Ishikawa (cell line): ENCODE measurements at regions not wholly inside any gene's neighbourhood (a gene's known extent, or its start where the extent isn't known, plus 50 kb on each side); places are given as distances from the start of the nearest gene placed in this dataset.

Experiments used
- CEBPB ChIP-seq: IDR thresholded peaks from 2 replicates; pipeline ENCODE4 v1.6.1; 2012
- CREB1 ChIP-seq: IDR thresholded peaks from 2 replicates; pipeline ENCODE4 v1.6.1; 2012; ENCODE audit warnings: low read depth
- EGR1 ChIP-seq: IDR thresholded peaks from 2 replicates; pipeline ENCODE4 v1.6.1; 2012
- EP300 ChIP-seq: IDR thresholded peaks from 2 replicates; pipeline ENCODE4 v1.6.1; 2012; ENCODE audit warnings: borderline replicate concordance
- FOXM1 ChIP-seq: IDR thresholded peaks from 2 replicates; pipeline ENCODE4 v1.6.1; 2012; ENCODE audit warnings: low read depth, borderline replicate concordance
- MAX ChIP-seq: IDR thresholded peaks from 2 replicates; pipeline ENCODE4 v1.6.1; 2012
- NFIC ChIP-seq: IDR thresholded peaks from 2 replicates; pipeline ENCODE4 v1.6.1; 2012
- RAD21 ChIP-seq: IDR thresholded peaks from 2 replicates; pipeline ENCODE4 v1.6.1; 2012; ENCODE audit warnings: low read depth
- REST ChIP-seq: IDR thresholded peaks from 2 replicates; pipeline ENCODE4 v1.6.1; 2012; ENCODE audit warnings: low read depth, mild to moderate bottlenecking
- TAF1 ChIP-seq: IDR thresholded peaks from 2 replicates; pipeline ENCODE4 v1.6.1; 2012; ENCODE audit warnings: low read depth, mild to moderate bottlenecking
- TCF12 ChIP-seq: IDR thresholded peaks from 2 replicates; pipeline ENCODE4 v1.6.1; 2012; ENCODE audit warnings: low read depth
- TEAD4 ChIP-seq: IDR thresholded peaks from 2 replicates; pipeline ENCODE4 v1.6.1; 2012
- USF1 ChIP-seq: IDR thresholded peaks from 2 replicates; pipeline ENCODE4 v1.6.1; 2012
- YY1 ChIP-seq: IDR thresholded peaks from 2 replicates; pipeline ENCODE4 v1.6.1; 2012; ENCODE audit warnings: low read depth
- ZBTB7A ChIP-seq: IDR thresholded peaks from 2 replicates; pipeline ENCODE4 v1.6.1; 2012; ENCODE audit warnings: low read depth

GRCh38 chr5:99105216-99105615 is 176.4 kb upstream of the CHD1 start:
- TF ChIP-seq MAX = no peak
- TF ChIP-seq FOXM1 = no peak
- TF ChIP-seq USF1 = no peak
- no peak for TF ChIP-seq EGR1
- TF ChIP-seq EP300 = no peak
- no peak for TF ChIP-seq ZBTB7A

GRCh38 chr5:99104538-99105132 is 175.8 kb upstream of the CHD1 start:
- TF ChIP-seq MAX (no peak), TEAD4 (no peak), RAD21 (peak; percentile 65)

- TF ChIP-seq TAF1 (no peak), CEBPB (no peak), YY1 (no peak), NFIC (no peak), CREB1 (no peak), TEAD4 (no peak), ZBTB7A (no peak), EP300 (no peak), MAX (no peak), RAD21 (no peak), TCF12 (no peak), EGR1 (no peak), FOXM1 (no peak), REST (no peak), USF1 (no peak)
Measured at GRCh38 chr5:99102073-99102697, 173.4 kb upstream of the CHD1 start.

- TF ChIP-seq EGR1 = no peak
- TF ChIP-seq CREB1 = no peak
- TF ChIP-seq ZBTB7A = no peak
- no peak for TF ChIP-seq NFIC
- TF ChIP-seq EP300 = no peak
- TF ChIP-seq USF1 = no peak
- TF ChIP-seq TEAD4 = no peak
- TF ChIP-seq FOXM1 = no peak
- no peak for TF ChIP-seq TAF1
- no peak for TF ChIP-seq CEBPB
- TF ChIP-seq REST = no peak
- no peak for TF ChIP-seq MAX
Measured at GRCh38 chr5:99099691-99100090, 170.9 kb upstream of the CHD1 start.

GRCh38 chr5:99089822-99090549 is 161.2 kb upstream of the CHD1 start:
- TF ChIP-seq TAF1 (no peak), EGR1 (no peak), TCF12 (no peak), CREB1 (no peak), USF1 (no peak), YY1 (no peak), MAX (no peak), NFIC (no peak), TEAD4 (no peak)
